ENCODE measurements at regions not wholly inside any gene's neighbourhood (a gene's known extent, or its start where the extent isn't known, plus 50 kb on each side); places are given as distances from the start of the nearest gene placed in this dataset.

DNA sequence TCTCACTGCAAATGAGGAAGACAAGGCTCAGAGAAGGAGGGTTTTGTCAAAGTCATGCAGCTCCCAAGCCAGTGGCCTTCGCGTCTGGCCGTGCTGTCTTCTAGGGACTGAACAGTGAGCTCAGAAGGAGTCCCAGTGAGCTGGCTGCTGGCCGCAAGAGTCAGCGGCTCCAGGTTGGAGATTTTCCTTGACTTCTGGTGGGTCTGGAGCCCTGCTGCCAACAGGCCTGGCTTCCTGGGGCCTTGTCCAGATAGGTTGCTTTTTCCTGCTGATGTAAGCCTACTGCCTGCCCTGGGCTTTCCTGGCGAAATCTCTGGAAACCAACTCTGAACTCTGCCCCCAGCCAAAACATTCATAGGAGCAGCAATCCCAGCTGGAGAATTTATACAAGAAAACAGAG lies 272.7 kb upstream of the CADM1 start:
- H3K27me3 ChIP-seq (replicated peaks; ENCODE audit: insufficient read depth), result no peaks in the 10 kb centered on the region
- H3K27ac ChIP-seq, result no peak overlapping the region
- intact Hi-C loops (cut with DNase I), result no loop called here
- WGBS, result 95% methylated on average over 6 of the region's 6 CpGs
- no peak overlapping the region for H3K4me3 ChIP-seq
- H3K36me3 ChIP-seq, result no peaks in the 10 kb centered on the region
- H3K4me1 ChIP-seq (replicated peaks), result no peaks in the 10 kb centered on the region
- no peak for DNase-seq (ENCODE audit: low spot score)
- H3K9me3 ChIP-seq, result no peaks in the 10 kb centered on the region
- TF ChIP-seq CTCF (IDR thresholded peaks at IDR 0.05) (no peak), POLR2AphosphoS5 (IDR thresholded peaks at IDR 0.05) (no peak), POLR2A (IDR thresholded peaks at IDR 0.05) (no peak)

DNA sequence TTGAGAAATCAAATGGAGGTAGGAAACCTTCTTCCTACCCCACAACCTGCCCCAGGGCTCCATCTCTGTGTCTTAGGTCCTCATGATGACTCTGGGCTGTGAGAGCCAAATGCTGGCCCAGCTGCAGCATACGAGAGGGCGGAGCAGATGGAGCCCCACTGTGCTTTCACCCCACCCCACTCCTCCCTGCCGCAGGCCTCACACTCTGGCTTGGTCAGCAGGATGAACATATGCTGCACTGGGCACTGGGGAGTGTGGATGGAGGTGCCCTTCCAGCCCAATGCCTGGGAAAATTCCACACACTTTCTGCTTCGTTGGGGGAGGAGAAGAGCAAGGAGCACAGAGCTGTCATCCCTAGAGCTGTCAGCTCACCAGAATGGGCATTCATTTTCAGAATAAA lies 271.6 kb upstream of the CADM1 start:
- Histone ChIP-seq H3K27me3 (replicated peaks; ENCODE audit: insufficient read depth) (no peaks in the 10 kb centered on the region), H3K36me3 (no peaks in the 10 kb centered on the region), H3K9me3 (no peaks in the 10 kb centered on the region), H3K4me1 (replicated peaks) (no peaks in the 10 kb centered on the region), H3K4me3 (no peak overlapping the region), H3K27ac (no peak overlapping the region)
- WGBS, result 48% methylated on average over 4 of the region's 4 CpGs
- intact Hi-C loops (cut with DNase I), result no loop called here
- TF ChIP-seq POLR2AphosphoS5 (IDR thresholded peaks at IDR 0.05) (no peak), POLR2A (IDR thresholded peaks at IDR 0.05) (no peak), CTCF (IDR thresholded peaks at IDR 0.05) (no peak)
- no peak for DNase-seq (ENCODE audit: low spot score)

GRCh38 chr11:115774756-115775155 lies 270.5 kb upstream of the CADM1 start:
- intact Hi-C loops (cut with DNase I), result no loop called here
- Histone ChIP-seq H3K4me3 (no peak overlapping the region), H3K27me3 (replicated peaks; ENCODE audit: insufficient read depth) (no peaks in the 10 kb centered on the region), H3K9me3 (no peaks in the 10 kb centered on the region), H3K36me3 (no peaks in the 10 kb centered on the region), H3K27ac (no peak overlapping the region), H3K4me1 (replicated peaks) (no peaks in the 10 kb centered on the region)
- WGBS, result 89% methylated on average over 7 of the region's 7 CpGs
- no peak for TF ChIP-seq POLR2A (IDR thresholded peaks at IDR 0.05)
- no peak for TF ChIP-seq POLR2AphosphoS5 (IDR thresholded peaks at IDR 0.05)
- no peak for DNase-seq (ENCODE audit: low spot score)

GRCh38 chr11:115769891-115770290 lies 265.7 kb upstream of the CADM1 start:
- no peaks in the 10 kb centered on the region for H3K27me3 ChIP-seq (replicated peaks; ENCODE audit: insufficient read depth)
- WGBS, result 72% methylated on average over 3 of the region's 3 CpGs
- H3K4me3 ChIP-seq, result no peak overlapping the region
- no peak for DNase-seq (ENCODE audit: low spot score)
- TF ChIP-seq POLR2AphosphoS5 (IDR thresholded peaks at IDR 0.05) (no peak), CTCF (IDR thresholded peaks at IDR 0.05) (no peak), POLR2A (IDR thresholded peaks at IDR 0.05) (no peak)
- H3K9me3 ChIP-seq, result no peaks in the 10 kb centered on the region
- intact Hi-C loops (cut with DNase I), result no loop called here
- H3K27ac ChIP-seq, result no peak overlapping the region
- no peaks in the 10 kb centered on the region for H3K4me1 ChIP-seq (replicated peaks)
- no peaks in the 10 kb centered on the region for H3K36me3 ChIP-seq

GRCh38 chr11:115767883-115768282 lies 263.7 kb upstream of the CADM1 start:
- 95% methylated on average over 3 of the region's 3 CpGs for whole genome bisulfite sequencing
- no peak for DNase-seq (ENCODE audit: low spot score)

More at GRCh38 chr11:115767883-115768282, 263.7 kb upstream of the CADM1 start:
- Histone ChIP-seq H3K27me3 (replicated peaks; ENCODE audit: insufficient read depth) (no peaks in the 10 kb centered on the region), H3K9me3 (no peaks in the 10 kb centered on the region), H3K27ac (no peak overlapping the region), H3K36me3 (no peaks in the 10 kb centered on the region), H3K4me3 (no peak overlapping the region), H3K4me1 (replicated peaks) (no peaks in the 10 kb centered on the region)
- intact Hi-C loops (cut with DNase I), result no loop called here
- no peak for TF ChIP-seq CTCF (IDR thresholded peaks at IDR 0.05)
- TF ChIP-seq POLR2A (IDR thresholded peaks at IDR 0.05), result no peak
- no peak for TF ChIP-seq POLR2AphosphoS5 (IDR thresholded peaks at IDR 0.05)

Data from prostate gland (tissue), 2 donors.